ENCODE measurements at regions not wholly inside any gene's neighbourhood (a gene's known extent, or its start where the extent isn't known, plus 50 kb on each side); places are given as distances from the start of the nearest gene placed in this dataset.

- TF ChIP-seq TCF12 (IDR thresholded peaks at IDR 0.05; ENCODE audit: low read depth) (no peak), CREB1 (IDR thresholded peaks at IDR 0.05; ENCODE audit: low read depth) (no peak), EP300 (IDR thresholded peaks at IDR 0.05; ENCODE audit: borderline replicate concordance) (no peak), TAF1 (IDR thresholded peaks at IDR 0.05; ENCODE audit: low read depth) (no peak), FOXM1 (IDR thresholded peaks at IDR 0.05; ENCODE audit: borderline replicate concordance, low read depth) (no peak), ZBTB7A (IDR thresholded peaks at IDR 0.05; ENCODE audit: low read depth) (no peak), EGR1 (IDR thresholded peaks at IDR 0.05) (no peak), YY1 (IDR thresholded peaks at IDR 0.05; ENCODE audit: low read depth) (no peak), NFIC (IDR thresholded peaks at IDR 0.05) (no peak)
Measured at GRCh38 chr16:60788631-60789030, 1247.6 kb downstream of the CDH8 start.

- TF ChIP-seq CREB1 (IDR thresholded peaks at IDR 0.05; ENCODE audit: low read depth) (no peak), EP300 (IDR thresholded peaks at IDR 0.05; ENCODE audit: borderline replicate concordance) (no peak), CEBPB (IDR thresholded peaks at IDR 0.05) (no peak), EGR1 (IDR thresholded peaks at IDR 0.05) (no peak), ZBTB7A (IDR thresholded peaks at IDR 0.05; ENCODE audit: low read depth) (no peak), TEAD4 (IDR thresholded peaks at IDR 0.05) (no peak), YY1 (IDR thresholded peaks at IDR 0.05; ENCODE audit: low read depth) (no peak), TAF1 (IDR thresholded peaks at IDR 0.05; ENCODE audit: low read depth) (no peak), NFIC (IDR thresholded peaks at IDR 0.05) (no peak), RAD21 (IDR thresholded peaks at IDR 0.05; ENCODE audit: low read depth) (no peak), USF1 (IDR thresholded peaks at IDR 0.05) (no peak), FOXM1 (IDR thresholded peaks at IDR 0.05; ENCODE audit: borderline replicate concordance, low read depth) (no peak), MAX (IDR thresholded peaks at IDR 0.05) (no peak), TCF12 (IDR thresholded peaks at IDR 0.05; ENCODE audit: low read depth) (no peak), REST (IDR thresholded peaks at IDR 0.05; ENCODE audit: low read depth) (no peak)
Measured at GRCh38 chr16:60776281-60776680, 1260.0 kb downstream of the CDH8 start.

- TF ChIP-seq MAX (IDR thresholded peaks at IDR 0.05) (no peak), CEBPB (IDR thresholded peaks at IDR 0.05) (no peak), YY1 (IDR thresholded peaks at IDR 0.05; ENCODE audit: low read depth) (no peak), FOXM1 (IDR thresholded peaks at IDR 0.05; ENCODE audit: borderline replicate concordance, low read depth) (no peak), TEAD4 (IDR thresholded peaks at IDR 0.05) (no peak), CREB1 (IDR thresholded peaks at IDR 0.05; ENCODE audit: low read depth) (no peak), EP300 (IDR thresholded peaks at IDR 0.05; ENCODE audit: borderline replicate concordance) (no peak), TAF1 (IDR thresholded peaks at IDR 0.05; ENCODE audit: low read depth) (no peak), EGR1 (IDR thresholded peaks at IDR 0.05) (no peak), TCF12 (IDR thresholded peaks at IDR 0.05; ENCODE audit: low read depth) (no peak), RAD21 (IDR thresholded peaks at IDR 0.05; ENCODE audit: low read depth) (no peak), NFIC (IDR thresholded peaks at IDR 0.05) (no peak), USF1 (IDR thresholded peaks at IDR 0.05) (no peak), ZBTB7A (IDR thresholded peaks at IDR 0.05; ENCODE audit: low read depth) (no peak), REST (IDR thresholded peaks at IDR 0.05; ENCODE audit: low read depth) (no peak)
Measured at GRCh38 chr16:60771138-60771537, 1265.1 kb downstream of the CDH8 start.

- TF ChIP-seq ZBTB7A (IDR thresholded peaks at IDR 0.05; ENCODE audit: low read depth): no peak
- TF ChIP-seq CREB1 (IDR thresholded peaks at IDR 0.05; ENCODE audit: low read depth): no peak
Measured at GRCh38 chr16:60763869-60764268, 1272.4 kb downstream of the CDH8 start.

- TF ChIP-seq CEBPB (IDR thresholded peaks at IDR 0.05) (no peak), ZBTB7A (IDR thresholded peaks at IDR 0.05; ENCODE audit: low read depth) (no peak), YY1 (IDR thresholded peaks at IDR 0.05; ENCODE audit: low read depth) (no peak), NFIC (IDR thresholded peaks at IDR 0.05) (no peak), TCF12 (IDR thresholded peaks at IDR 0.05; ENCODE audit: low read depth) (no peak), RAD21 (IDR thresholded peaks at IDR 0.05; ENCODE audit: low read depth) (no peak), CREB1 (IDR thresholded peaks at IDR 0.05; ENCODE audit: low read depth) (no peak), TEAD4 (IDR thresholded peaks at IDR 0.05) (no peak), USF1 (IDR thresholded peaks at IDR 0.05) (no peak), EP300 (IDR thresholded peaks at IDR 0.05; ENCODE audit: borderline replicate concordance) (no peak), FOXM1 (IDR thresholded peaks at IDR 0.05; ENCODE audit: borderline replicate concordance, low read depth) (no peak), MAX (IDR thresholded peaks at IDR 0.05) (no peak), TAF1 (IDR thresholded peaks at IDR 0.05; ENCODE audit: low read depth) (no peak), REST (IDR thresholded peaks at IDR 0.05; ENCODE audit: low read depth) (no peak), EGR1 (IDR thresholded peaks at IDR 0.05) (no peak)
Measured at GRCh38 chr16:60755907-60756306, 1280.3 kb downstream of the CDH8 start.
